SK-MEL-5 (cell line): ENCODE measurements at regions not wholly inside any gene's neighbourhood (a gene's known extent, or its start where the extent isn't known, plus 50 kb on each side); places are given as distances from the start of the nearest gene placed in this dataset.

Experiments
- DNase-seq: peaks from one replicate; pipeline ENCODE4 v3.0.0-alpha.2; 2016; ENCODE audit warnings: low read depth, low spot score
- in situ Hi-C: cut with HindIII; loops from 2 replicates; pipeline ENCODE4 v1.10.0; 2016; ENCODE audit warnings: low sequenced_read_pairs, high pct_unique_total_duplicates, low pct_unique_long_range_greater_than_20kb

GRCh38 chr4:144873226-144873990 is 224.6 kb downstream of the ANAPC10 start:
- DNase-seq = no peak
- in situ Hi-C loops = no loop called here

GRCh38 chr4:144894573-144894972 is 203.4 kb downstream of the ANAPC10 start:
- DNase-seq = no peak
- in situ Hi-C loops = no loop called here

GRCh38 chr4:144899393-144899792 is 198.6 kb downstream of the ANAPC10 start:
- in situ Hi-C loops = no loop called here
- no peak for DNase-seq

GRCh38 chr4:144901141-144901540 is 196.9 kb downstream of the ANAPC10 start:
- DNase-seq = peak; percentile 48
- in situ Hi-C loops = no loop called here

- in situ Hi-C loops = no loop called here
- no peak for DNase-seq
Measured at GRCh38 chr4:144902614-144903013, 195.4 kb downstream of the ANAPC10 start.

- in situ Hi-C loops = no loop called here
- DNase-seq = peak; percentile 57
Measured at GRCh38 chr4:144903953-144904711, 193.9 kb downstream of the ANAPC10 start.

- in situ Hi-C loops = no loop called here
- DNase-seq = no peak
Measured at GRCh38 chr4:144905286-144905685, 192.7 kb downstream of the ANAPC10 start.

- DNase-seq = no peak
- in situ Hi-C loops = no loop called here
Measured at GRCh38 chr4:144906181-144906925, 191.6 kb downstream of the ANAPC10 start.

- in situ Hi-C loops = no loop called here
- DNase-seq = no peak
Measured at GRCh38 chr4:144910723-144911122, 187.3 kb downstream of the ANAPC10 start.
